BLaER1 treated with 17β-estradiol and CSF1 and Interleukin-3, amounts not matched to agents 10 nM and 100 nM (cell line): ENCODE measurements at regions not wholly inside any gene's neighbourhood (a gene's known extent, or its start where the extent isn't known, plus 50 kb on each side); places are given as distances from the start of the nearest gene placed in this dataset.

ENCODE experiments used
- H3K27ac ChIP-seq, 11 experiments: shearing (Covaris generic); formaldehyde crosslinking; 2 replicates each; pipeline ENCODE4 v1.8.1; 2022
- H3K27me3 ChIP-seq, 11 experiments: shearing (Covaris generic); formaldehyde crosslinking; 2 replicates each; pipeline ENCODE4 v1.8.1; 2022
- H3K36me3 ChIP-seq, 11 experiments: shearing (Covaris generic); formaldehyde crosslinking; 2 replicates each; pipeline ENCODE4 v1.8.1; 2022
- H3K4me1 ChIP-seq, 10 experiments: shearing (Covaris generic); formaldehyde crosslinking; 2 replicates each; pipeline ENCODE4 v1.8.1; 2022
- H3K4me2 ChIP-seq, 11 experiments: shearing (Covaris generic); formaldehyde crosslinking; 2 replicates each; pipeline ENCODE4 v1.8.1; 2022
- H3K4me3 ChIP-seq, 10 experiments: shearing (Covaris generic); formaldehyde crosslinking; 2 replicates each; pipeline ENCODE4 v1.8.1; 2022
- H3K9ac ChIP-seq, 11 experiments: shearing (Covaris generic); formaldehyde crosslinking; 2 replicates each; pipeline ENCODE4 v1.8.1; 2022
- H3K9me3 ChIP-seq, 11 experiments: shearing (Covaris generic); formaldehyde crosslinking; replicated peaks in 1 of 11; 2 replicates each; pipeline ENCODE4 v1.8.1; 2022
- H4K20me1 ChIP-seq, 11 experiments: shearing (Covaris generic); formaldehyde crosslinking; 2 replicates each; pipeline ENCODE4 v1.8.1; 2022
- Cebpa-rat ChIP-seq, 11 experiments: shearing (Covaris generic); IDR thresholded peaks; 2 replicates each; pipeline ENCODE4 v1.8.1; 2022

DNA sequence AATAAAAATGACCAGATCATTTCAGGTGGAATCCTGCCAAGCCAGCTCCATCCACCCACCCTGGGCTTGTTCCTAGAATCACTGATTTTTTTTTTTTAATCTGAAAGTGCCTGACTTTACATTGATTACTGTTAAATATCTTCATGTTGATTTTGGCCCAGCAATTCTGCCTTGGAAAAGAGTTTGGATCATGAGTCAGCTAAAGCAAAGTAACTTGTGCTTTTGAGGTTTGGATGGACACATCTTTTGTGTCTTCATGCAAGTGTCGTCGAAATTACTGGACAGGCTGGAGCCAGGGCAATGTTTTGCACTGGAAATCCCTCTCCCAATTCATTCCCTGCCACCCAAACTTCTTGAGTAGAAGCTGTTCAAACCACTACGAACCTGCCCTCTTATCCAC is 164.0 kb upstream of the SYT13 start:
- Histone ChIP-seq H4K20me1 (no peaks in the 10 kb centered on the region), H3K36me3 (no peaks in the 10 kb centered on the region), H3K27me3 (no peaks in the 10 kb centered on the region), H3K9me3 (peaks cover 0 to 6% (median 0%) of the 10 kb centered on the region in 11 experiments; a peak in 1 of 22 replicates), H3K4me3 (no peak overlapping the region), H3K4me2 (no peak overlapping the region), H3K9ac (no peak overlapping the region), H3K4me1 (no peaks in the 10 kb centered on the region), H3K27ac (no peak overlapping the region)
- no peak for TF ChIP-seq Cebpa-rat (IDR thresholded peaks at IDR 0.05)

DNA sequence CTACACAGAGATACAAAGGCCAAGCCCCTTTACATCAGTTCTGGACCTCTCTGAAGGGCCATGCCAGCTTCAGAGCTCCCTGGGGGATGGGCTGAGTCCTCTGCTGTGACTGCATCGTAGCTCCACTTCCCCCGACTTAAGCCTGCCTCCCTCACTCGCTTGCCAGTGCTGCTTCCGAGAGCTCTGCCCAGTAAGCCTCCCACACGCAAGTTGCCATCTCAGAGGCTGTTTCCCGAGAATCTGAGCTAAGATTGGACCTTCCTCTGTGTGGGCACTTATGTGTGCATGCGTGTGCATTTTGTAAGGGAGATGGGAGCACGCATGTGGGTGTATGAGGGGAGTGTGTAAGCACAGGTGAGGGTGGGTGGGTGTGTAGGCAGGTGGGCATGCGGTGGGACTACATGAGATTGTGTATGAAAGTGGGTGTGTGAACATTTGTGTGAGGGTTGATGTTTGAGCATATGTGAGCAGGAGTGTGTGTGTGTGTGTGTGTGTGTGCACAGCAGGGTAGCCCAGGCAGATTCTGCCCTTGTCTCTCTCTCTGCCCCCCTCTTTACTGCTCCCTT is 163.0 kb upstream of the SYT13 start:
- TF ChIP-seq Cebpa-rat (IDR thresholded peaks at IDR 0.05), result no peak
- H3K4me3 ChIP-seq, result no peak overlapping the region
- no peak overlapping the region for H3K9ac ChIP-seq
- H4K20me1 ChIP-seq, result no peaks in the 10 kb centered on the region
- peaks cover 0 to 10% (median 0%) of the 10 kb centered on the region in 10 experiments; a peak in 3 of 20 replicates for H3K4me1 ChIP-seq
- H3K27me3 ChIP-seq, result no peaks in the 10 kb centered on the region
- H3K27ac ChIP-seq, result no peak overlapping the region
- H3K4me2 ChIP-seq, result no peak overlapping the region
- H3K36me3 ChIP-seq, result no peaks in the 10 kb centered on the region
- H3K9me3 ChIP-seq, result no peaks in the 10 kb centered on the region

DNA sequence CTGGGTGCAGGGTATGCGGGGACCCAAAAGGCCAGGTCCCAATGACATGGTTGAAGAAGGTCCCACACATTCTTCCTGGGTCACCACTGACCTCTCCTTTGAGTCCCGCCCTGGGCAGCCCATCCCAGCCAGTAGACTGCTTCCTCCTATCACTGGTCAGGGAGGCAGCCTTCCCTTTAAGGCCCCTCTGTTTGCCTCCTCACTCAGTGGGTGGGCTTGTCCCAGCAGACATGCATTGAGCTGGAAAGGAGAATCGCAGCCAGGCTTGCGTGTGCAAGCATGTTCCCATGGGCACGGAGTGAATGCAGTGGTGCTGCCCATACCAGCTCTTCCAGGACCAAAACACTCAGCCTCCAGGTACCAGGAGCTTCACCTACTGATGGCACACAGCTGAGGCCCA is 162.4 kb upstream of the SYT13 start:
- no peak overlapping the region for H3K4me2 ChIP-seq
- no peak overlapping the region for H3K27ac ChIP-seq
- H3K4me3 ChIP-seq, result no peak overlapping the region
- H4K20me1 ChIP-seq, result no peaks in the 10 kb centered on the region
- H3K36me3 ChIP-seq, result no peaks in the 10 kb centered on the region
- no peaks in the 10 kb centered on the region for H3K9me3 ChIP-seq
- H3K9ac ChIP-seq, result no peak overlapping the region
- H3K27me3 ChIP-seq, result no peaks in the 10 kb centered on the region
- no peak for TF ChIP-seq Cebpa-rat (IDR thresholded peaks at IDR 0.05)
- H3K4me1 ChIP-seq, result peaks cover 0 to 10% (median 0%) of the 10 kb centered on the region in 10 experiments; a peak in 3 of 20 replicates

DNA sequence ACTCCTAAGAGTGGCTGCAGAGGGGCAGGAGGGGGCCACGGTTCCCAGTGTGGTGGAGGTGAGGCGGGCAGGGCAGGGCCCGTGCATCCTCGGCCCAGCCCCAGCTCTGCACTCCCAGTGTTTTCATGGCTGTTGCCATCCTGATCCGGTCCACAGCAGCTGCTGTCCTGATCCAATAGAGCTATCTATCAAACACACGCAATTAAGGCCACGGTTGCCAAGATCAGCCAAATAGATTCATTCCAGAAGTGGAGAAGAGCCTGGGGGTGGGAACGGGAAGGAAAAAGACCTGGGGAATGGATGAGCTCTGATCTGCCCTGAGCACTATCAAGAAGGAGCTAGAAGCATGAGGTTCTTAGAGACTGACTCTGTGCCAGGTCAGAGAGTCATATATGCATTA is 160.9 kb upstream of the SYT13 start:
- no peaks in the 10 kb centered on the region for H3K27me3 ChIP-seq
- no peaks in the 10 kb centered on the region for H3K9me3 ChIP-seq
- H3K27ac ChIP-seq, result no peak overlapping the region
- H3K4me2 ChIP-seq, result no peak overlapping the region
- no peaks in the 10 kb centered on the region for H3K36me3 ChIP-seq
- no peak overlapping the region for H3K9ac ChIP-seq
- no peak for TF ChIP-seq Cebpa-rat (IDR thresholded peaks at IDR 0.05)
- no peak overlapping the region for H3K4me3 ChIP-seq
- no peaks in the 10 kb centered on the region for H4K20me1 ChIP-seq
- peaks cover 0 to 10% (median 0%) of the 10 kb centered on the region in 10 experiments; a peak in 3 of 20 replicates for H3K4me1 ChIP-seq

DNA sequence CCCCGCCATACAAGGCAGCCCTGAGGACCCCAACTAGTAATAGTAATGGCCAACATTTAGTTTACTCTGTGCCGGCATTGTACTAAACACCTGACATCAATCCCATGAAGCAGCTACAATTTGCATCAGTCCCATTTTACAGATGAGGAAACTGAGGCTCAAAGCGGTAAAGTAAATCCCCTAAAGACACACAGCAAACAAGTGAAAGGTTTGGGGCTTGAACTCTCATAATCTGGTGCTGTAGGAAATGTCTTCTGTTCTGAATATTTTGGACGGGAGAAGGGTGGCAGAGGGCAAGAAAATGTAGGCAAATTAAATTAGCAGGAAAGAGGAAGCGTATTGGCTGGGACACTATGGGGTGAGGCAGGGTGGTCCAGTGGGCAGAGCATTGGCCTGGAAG is 160.3 kb upstream of the SYT13 start:
- no peak overlapping the region for H3K27ac ChIP-seq
- H3K4me2 ChIP-seq, result no peak overlapping the region
- no peaks in the 10 kb centered on the region for H3K27me3 ChIP-seq
- H4K20me1 ChIP-seq, result no peaks in the 10 kb centered on the region
- no peaks in the 10 kb centered on the region for H3K36me3 ChIP-seq
- no peak overlapping the region for H3K9ac ChIP-seq
- H3K4me3 ChIP-seq, result no peak overlapping the region
- peaks cover 0 to 10% (median 0%) of the 10 kb centered on the region in 10 experiments; a peak in 3 of 20 replicates for H3K4me1 ChIP-seq
- no peak for TF ChIP-seq Cebpa-rat (IDR thresholded peaks at IDR 0.05)
- H3K9me3 ChIP-seq, result no peaks in the 10 kb centered on the region

DNA sequence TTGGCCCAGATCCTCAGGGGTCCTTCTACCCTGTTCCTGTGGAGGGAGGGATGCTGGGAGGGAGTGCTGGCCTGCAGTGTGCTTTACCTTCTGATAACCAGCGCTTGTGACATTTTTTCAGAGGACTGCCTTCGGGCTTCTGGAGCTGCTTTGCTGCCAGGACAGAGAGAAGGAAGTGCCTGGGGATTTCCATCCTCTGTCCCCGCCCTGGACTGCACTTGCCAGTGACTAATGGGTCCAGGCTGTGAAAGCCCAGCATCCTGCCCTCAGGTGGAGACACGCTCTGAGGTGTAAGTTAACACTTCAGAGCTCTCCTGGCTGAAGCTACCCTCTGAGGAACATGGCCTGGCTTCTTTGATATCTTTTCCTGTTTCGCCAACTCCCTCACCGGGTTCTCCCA is 158.7 kb upstream of the SYT13 start:
- no peak for TF ChIP-seq Cebpa-rat (IDR thresholded peaks at IDR 0.05)
- H3K9ac ChIP-seq, result no peak overlapping the region
- no peak overlapping the region for H3K4me3 ChIP-seq
- no peaks in the 10 kb centered on the region for H3K27me3 ChIP-seq
- H3K4me2 ChIP-seq, result peak overlapping the region in 2 of 11 experiments; percentile 40 to 54; a peak in 4 of 22 replicates
- H3K36me3 ChIP-seq, result no peaks in the 10 kb centered on the region
- no peak overlapping the region for H3K27ac ChIP-seq
- peaks cover 3 to 10% (median 4%) of the 10 kb centered on the region in 11 experiments; a peak in 21 of 22 replicates for H3K9me3 ChIP-seq
- no peaks in the 10 kb centered on the region for H4K20me1 ChIP-seq
- peaks cover 0 to 10% (median 0%) of the 10 kb centered on the region in 10 experiments; a peak in 3 of 20 replicates for H3K4me1 ChIP-seq

DNA sequence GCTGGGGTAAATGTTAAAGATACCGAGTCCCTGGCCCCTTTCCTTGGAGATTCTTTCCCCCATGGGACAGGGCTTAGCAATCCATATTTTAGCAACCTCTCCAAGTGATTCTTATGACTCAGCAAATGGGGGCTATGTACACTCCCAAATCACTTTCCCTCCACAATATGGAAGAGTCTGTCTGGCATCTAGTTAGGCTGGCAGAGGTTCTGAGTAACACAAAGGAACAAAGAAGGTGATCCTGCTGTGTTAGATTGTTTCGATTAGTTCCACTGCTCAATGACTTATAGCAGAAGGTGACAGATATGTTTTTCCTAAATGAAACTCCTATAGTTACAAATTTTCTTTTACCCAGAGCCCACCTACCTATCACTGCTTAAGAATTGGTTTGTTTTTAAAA is 154.0 kb upstream of the SYT13 start:
- no peaks in the 10 kb centered on the region for H3K27me3 ChIP-seq
- H3K9ac ChIP-seq, result no peak overlapping the region
- H3K4me2 ChIP-seq, result no peak overlapping the region
- H3K9me3 ChIP-seq, result peaks cover 9 to 26% (median 17%) of the 10 kb centered on the region in 11 experiments; a peak in 21 of 22 replicates
- no peaks in the 10 kb centered on the region for H4K20me1 ChIP-seq
- no peak overlapping the region for H3K27ac ChIP-seq
- H3K36me3 ChIP-seq, result no peaks in the 10 kb centered on the region
- H3K4me3 ChIP-seq, result no peak overlapping the region
- no peak for TF ChIP-seq Cebpa-rat (IDR thresholded peaks at IDR 0.05)
- peaks cover 0 to 10% (median 0%) of the 10 kb centered on the region in 10 experiments; a peak in 3 of 20 replicates for H3K4me1 ChIP-seq

DNA sequence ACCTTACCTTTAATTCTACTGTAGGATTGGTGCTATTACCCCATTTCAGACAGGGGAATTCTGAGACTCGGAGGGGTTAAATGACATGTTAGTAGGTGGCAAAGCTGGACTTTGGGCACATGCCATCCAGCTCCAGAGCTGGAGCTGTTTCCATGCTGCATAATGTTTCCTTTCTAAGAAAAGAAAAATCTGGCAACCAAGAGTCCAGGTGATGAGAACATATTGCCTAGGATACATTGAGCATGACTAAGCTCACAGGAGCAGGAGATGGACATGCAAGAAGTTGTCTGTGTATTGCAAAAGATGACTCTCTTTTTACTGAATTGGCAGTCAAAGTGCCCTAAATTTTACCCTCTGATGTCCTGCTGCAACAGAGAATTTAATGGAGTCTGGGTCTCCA is 150.8 kb upstream of the SYT13 start:
- no peak overlapping the region for H3K27ac ChIP-seq
- no peak for TF ChIP-seq Cebpa-rat (IDR thresholded peaks at IDR 0.05)

DNA sequence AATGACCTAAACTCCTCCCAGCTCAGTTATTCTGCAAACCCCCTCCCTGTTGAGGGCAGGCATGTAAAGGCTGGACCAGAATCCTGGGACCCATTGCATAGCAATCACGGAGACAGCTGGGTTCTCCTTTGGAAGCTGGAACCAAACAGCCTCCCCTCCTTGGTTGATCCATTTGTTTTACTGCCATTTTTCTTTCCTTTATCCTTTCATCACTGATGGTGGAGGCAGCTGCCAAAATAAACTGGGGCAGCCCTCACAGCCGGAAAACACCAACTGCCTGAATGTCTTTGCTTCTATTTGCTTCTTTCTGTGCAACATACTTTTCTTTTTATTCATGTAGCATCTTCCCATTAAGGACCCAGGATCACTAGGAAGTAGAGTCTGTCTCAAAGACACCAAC is 150.0 kb upstream of the SYT13 start:
- no peak overlapping the region for H3K4me2 ChIP-seq
- H3K4me1 ChIP-seq, result no peaks in the 10 kb centered on the region
- H3K9me3 ChIP-seq, result peaks cover 9 to 26% (median 17%) of the 10 kb centered on the region in 11 experiments; a peak in 21 of 22 replicates
- no peaks in the 10 kb centered on the region for H3K36me3 ChIP-seq
- H3K9ac ChIP-seq, result no peak overlapping the region
- no peak for TF ChIP-seq Cebpa-rat (IDR thresholded peaks at IDR 0.05)
- H3K4me3 ChIP-seq, result no peak overlapping the region
- no peaks in the 10 kb centered on the region for H4K20me1 ChIP-seq
- no peak overlapping the region for H3K27ac ChIP-seq
- no peaks in the 10 kb centered on the region for H3K27me3 ChIP-seq

More for the DNA sequence above, 150.8 kb upstream of the SYT13 start:
- Histone ChIP-seq H3K9me3 (peaks cover 9 to 26% (median 17%) of the 10 kb centered on the region in 11 experiments; a peak in 21 of 22 replicates), H3K9ac (no peak overlapping the region), H3K36me3 (no peaks in the 10 kb centered on the region), H3K4me3 (no peak overlapping the region), H3K4me1 (no peaks in the 10 kb centered on the region), H3K27me3 (no peaks in the 10 kb centered on the region), H4K20me1 (no peaks in the 10 kb centered on the region), H3K4me2 (no peak overlapping the region)

DNA sequence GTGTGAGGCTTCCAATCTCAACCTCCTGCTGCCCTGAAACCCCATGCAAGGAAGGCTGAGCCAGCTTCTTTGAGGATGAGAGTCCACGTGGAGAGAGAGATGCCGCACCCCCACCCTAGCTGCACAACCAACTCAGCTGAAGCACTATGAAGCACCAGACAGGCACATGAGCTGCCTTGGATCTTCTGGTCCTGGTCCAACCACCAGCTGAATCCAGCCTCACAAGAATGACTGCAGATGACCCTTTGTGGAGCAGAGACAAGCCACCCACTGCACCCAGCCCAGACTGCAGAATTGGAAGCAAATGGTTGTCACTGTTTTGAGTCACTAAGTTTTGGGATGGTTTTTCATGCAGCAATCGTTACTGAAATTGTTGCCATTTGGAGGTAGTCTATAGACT is 149.6 kb upstream of the SYT13 start:
- H3K9me3 ChIP-seq, result peaks cover 9 to 25% (median 17%) of the 10 kb centered on the region in 11 experiments; a peak in 21 of 22 replicates
- H3K4me2 ChIP-seq, result no peak overlapping the region
- no peaks in the 10 kb centered on the region for H3K27me3 ChIP-seq
- no peaks in the 10 kb centered on the region for H4K20me1 ChIP-seq
- no peak for TF ChIP-seq Cebpa-rat (IDR thresholded peaks at IDR 0.05)
- no peak overlapping the region for H3K27ac ChIP-seq
- H3K36me3 ChIP-seq, result no peaks in the 10 kb centered on the region
- H3K9ac ChIP-seq, result no peak overlapping the region
- no peaks in the 10 kb centered on the region for H3K4me1 ChIP-seq
- no peak overlapping the region for H3K4me3 ChIP-seq
